ENCODE measurements at regions not wholly inside any gene's neighbourhood (a gene's known extent, or its start where the extent isn't known, plus 50 kb on each side); places are given as distances from the start of the nearest gene placed in this dataset.

- no peaks in the 10 kb centered on the region for H3K36me3 ChIP-seq
- DNase-seq: no peak
- peaks cover 84% of the 10 kb centered on the region for H3K27me3 ChIP-seq (ENCODE audit: insufficient read depth, low read depth, severe bottlenecking)
- no peak overlapping the region for H3K27ac ChIP-seq
- no peak overlapping the region for H3K4me3 ChIP-seq (ENCODE audit: low read depth, low read length)
- H3K9me3 ChIP-seq (ENCODE audit: severe bottlenecking): no peaks in the 10 kb centered on the region
- no peak for TF ChIP-seq CTCF (IDR thresholded peaks at IDR 0.05; ENCODE audit: low read depth, low read length)
Observed at GRCh38 chr4:36919721-36920120, 324.8 kb upstream of the NWD2 start.

DNA sequence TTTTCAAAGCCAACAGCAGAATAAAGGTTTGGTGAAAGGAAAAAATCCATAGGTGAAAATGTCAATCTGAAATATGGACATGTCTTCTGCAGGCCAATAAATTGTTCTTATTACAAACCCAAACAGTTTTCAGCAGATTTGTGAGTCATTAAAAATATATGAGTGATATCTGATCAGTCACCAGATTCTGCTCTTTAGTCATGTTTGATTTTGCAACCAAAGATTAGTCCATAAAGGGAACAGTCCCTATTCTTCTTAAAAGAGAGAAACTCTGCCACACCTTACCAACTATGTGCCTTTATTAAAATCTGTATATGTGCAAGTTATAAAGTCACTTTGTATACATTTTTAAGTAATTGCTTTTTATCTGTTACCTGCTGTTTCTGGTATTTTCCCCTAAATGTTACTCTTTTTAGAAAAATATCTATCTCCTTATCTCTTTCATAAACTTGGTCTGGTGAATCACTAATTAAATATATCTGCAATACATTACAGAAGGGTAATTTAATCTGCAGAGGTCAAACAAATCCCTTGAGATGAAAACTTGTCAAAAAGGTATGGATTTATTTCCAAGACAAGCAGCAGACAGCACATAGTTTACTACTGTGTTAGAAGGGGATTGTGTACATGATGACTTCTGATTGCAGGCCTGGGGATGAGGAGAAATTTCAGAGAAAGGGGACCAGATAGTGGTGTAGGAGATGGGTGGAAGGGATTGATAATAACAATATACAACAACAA, 322.9 kb upstream of the NWD2 start:
- DNase-seq: no peak
- no peaks in the 10 kb centered on the region for H3K9me3 ChIP-seq (ENCODE audit: severe bottlenecking)
- no peak overlapping the region for H3K27ac ChIP-seq
- H3K4me3 ChIP-seq (ENCODE audit: low read depth, low read length): no peak overlapping the region
- H3K36me3 ChIP-seq: no peaks in the 10 kb centered on the region
- no peak for TF ChIP-seq CTCF (IDR thresholded peaks at IDR 0.05; ENCODE audit: low read depth, low read length)
- H3K27me3 ChIP-seq (ENCODE audit: insufficient read depth, low read depth, severe bottlenecking): peaks cover 87% of the 10 kb centered on the region

DNA sequence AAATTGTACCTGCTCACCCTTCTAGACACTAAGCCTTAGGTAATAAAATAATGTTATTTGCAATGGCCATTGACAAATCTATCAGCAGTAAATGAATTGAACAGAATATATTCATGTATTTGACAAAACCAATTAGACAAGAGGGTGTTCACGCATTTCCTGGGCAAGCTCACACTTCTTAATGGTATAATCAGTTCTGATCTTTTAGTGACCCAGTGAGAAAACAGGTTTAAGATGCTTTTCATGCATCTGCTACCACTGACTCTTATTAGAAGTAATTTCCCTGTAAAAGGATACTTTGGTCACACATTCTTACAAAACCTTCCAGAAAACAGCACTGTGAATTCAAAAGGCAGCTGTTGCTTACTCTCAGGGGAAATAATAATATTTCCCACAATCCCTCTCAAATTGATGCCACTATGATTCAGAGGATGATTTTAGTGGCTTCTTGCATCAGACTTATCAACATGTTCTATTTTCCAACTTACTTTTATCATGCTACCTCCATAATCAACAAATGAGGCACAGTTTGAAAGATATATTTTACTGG, 313.9 kb upstream of the NWD2 start:
- no peak for TF ChIP-seq CTCF (IDR thresholded peaks at IDR 0.05; ENCODE audit: low read depth, low read length)
- DNase-seq: no peak

DNA sequence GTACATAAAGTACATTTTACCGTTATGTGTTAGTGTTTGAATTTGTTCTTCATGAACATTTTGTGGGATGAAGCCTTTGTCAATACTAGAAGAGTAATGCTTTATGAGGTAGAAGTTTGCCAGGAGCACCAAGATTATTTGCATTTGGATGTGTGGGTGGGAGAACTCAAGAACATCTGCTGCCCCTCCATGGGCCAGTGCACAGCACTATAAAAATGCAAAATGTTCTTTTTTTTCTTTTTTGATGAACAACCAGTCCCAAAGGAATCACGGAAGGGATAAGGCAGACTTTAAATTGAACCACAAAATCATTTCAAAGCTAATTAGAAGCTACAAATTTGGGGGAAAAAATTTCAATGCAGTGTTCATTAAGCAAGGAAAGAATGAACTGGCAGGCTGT, 300.3 kb upstream of the NWD2 start:
- no peak for TF ChIP-seq CTCF (IDR thresholded peaks at IDR 0.05; ENCODE audit: low read depth, low read length)
- H3K9me3 ChIP-seq (ENCODE audit: severe bottlenecking): no peaks in the 10 kb centered on the region
- DNase-seq: no peak
- no peaks in the 10 kb centered on the region for H3K36me3 ChIP-seq
- H3K4me3 ChIP-seq (ENCODE audit: low read depth, low read length): no peak overlapping the region
- no peak overlapping the region for H3K27ac ChIP-seq
- peaks cover 42% of the 10 kb centered on the region for H3K27me3 ChIP-seq (ENCODE audit: insufficient read depth, low read depth, severe bottlenecking)

More for the DNA sequence above, 313.9 kb upstream of the NWD2 start:
- Histone ChIP-seq H3K4me3 (ENCODE audit: low read depth, low read length) (no peak overlapping the region), H3K9me3 (ENCODE audit: severe bottlenecking) (no peaks in the 10 kb centered on the region), H3K36me3 (no peaks in the 10 kb centered on the region), H3K27ac (no peak overlapping the region), H3K27me3 (ENCODE audit: insufficient read depth, low read depth, severe bottlenecking) (peaks cover 61% of the 10 kb centered on the region)

GRCh38 chr4:36961420-36961819, 283.1 kb upstream of the NWD2 start:
- no peaks in the 10 kb centered on the region for H3K36me3 ChIP-seq
- no peak for DNase-seq
- no peak overlapping the region for H3K4me3 ChIP-seq (ENCODE audit: low read depth, low read length)
- no peaks in the 10 kb centered on the region for H3K9me3 ChIP-seq (ENCODE audit: severe bottlenecking)
- TF ChIP-seq CTCF (IDR thresholded peaks at IDR 0.05; ENCODE audit: low read depth, low read length): no peak
- no peak overlapping the region for H3K27ac ChIP-seq
- H3K27me3 ChIP-seq (ENCODE audit: insufficient read depth, low read depth, severe bottlenecking): peaks cover 58% of the 10 kb centered on the region

Data from WERI-Rb-1 (cell line).